HepG2 (cell line): ENCODE measurements at regions not wholly inside any gene's neighbourhood (a gene's known extent, or its start where the extent isn't known, plus 50 kb on each side); places are given as distances from the start of the nearest gene placed in this dataset.

Source experiments
- ARNT ChIP-seq: fragments of 450-650 bp; IDR thresholded peaks from 2 replicates; pipeline ENCODE4 v1.6.1; 2017
- ATM ChIP-seq: fragments of 450-650 bp; IDR thresholded peaks from 2 replicates; pipeline ENCODE4 v1.7.1; 2017; ENCODE audit warnings: mild to moderate bottlenecking, borderline replicate concordance
- CREBL2 ChIP-seq: sonication (generic); formaldehyde crosslinking; IDR thresholded peaks from 2 replicates; pipeline ENCODE4 v1.8.1; 2023; ENCODE audit warnings: missing genetic modification reagents, mild to moderate bottlenecking, borderline replicate concordance
- KMT2B ChIP-seq: IDR thresholded peaks from 2 replicates; pipeline ENCODE4 v1.6.1; 2016; ENCODE audit warnings: missing genetic modification reagents, missing compliant biosample characterization
- NAIF1 ChIP-seq: sonication (generic); formaldehyde crosslinking; IDR thresholded peaks from 2 replicates; pipeline ENCODE4 v1.5.0; 2020; ENCODE audit warnings: mild to moderate bottlenecking, missing genetic modification reagents, borderline replicate concordance
- SNAI1 ChIP-seq: sonication (generic); formaldehyde crosslinking; IDR thresholded peaks from 2 replicates; pipeline ENCODE4 v1.5.0; 2020; ENCODE audit warnings: mild to moderate bottlenecking, missing genetic modification reagents, borderline replicate concordance
- SSRP1 ChIP-seq: IDR thresholded peaks from 2 replicates; pipeline ENCODE4 v1.6.1; 2016; ENCODE audit warnings: control low read depth
- TCF7L2 ChIP-seq: IDR thresholded peaks from 2 replicates; pipeline ENCODE4 v1.6.1; 2011; ENCODE audit warnings: mild to moderate bottlenecking, low read depth, low read length, moderate library complexity
- TEAD2 ChIP-seq: sonication (generic); formaldehyde crosslinking; IDR thresholded peaks from 2 replicates; pipeline ENCODE4 v1.9.0; 2021; ENCODE audit warnings: missing genetic modification reagents
- ZNF160 ChIP-seq: sonication (generic); formaldehyde crosslinking; IDR thresholded peaks from 2 replicates; pipeline ENCODE4 v1.8.0; 2022; ENCODE audit warnings: mild to moderate bottlenecking, inconsistent platforms, missing genetic modification reagents
- ZNF225 ChIP-seq: sonication (generic); formaldehyde crosslinking; IDR thresholded peaks from 2 replicates; pipeline ENCODE4 v1.4.0; 2020; ENCODE audit warnings: mild to moderate bottlenecking, missing genetic modification reagents
- ZNF329 ChIP-seq: sonication (generic); formaldehyde crosslinking; IDR thresholded peaks from 2 replicates; pipeline ENCODE4 v1.9.0; 2021; ENCODE audit warnings: low read depth, mild to moderate bottlenecking, missing genetic modification reagents
- ZNF382 ChIP-seq: sonication (generic); formaldehyde crosslinking; IDR thresholded peaks from 2 replicates; pipeline ENCODE4 v1.5.0; 2020; ENCODE audit warnings: missing genetic modification reagents, mild to moderate bottlenecking, borderline replicate concordance
- ZNF629 ChIP-seq: sonication (generic); formaldehyde crosslinking; conservative IDR thresholded peaks from 2 replicates; pipeline ENCODE4 v1.5.0; 2020; ENCODE audit warnings: missing genetic modification reagents
- ZNF670 ChIP-seq: sonication (generic); formaldehyde crosslinking; IDR thresholded peaks from 2 replicates; pipeline ENCODE4 v1.8.0; 2022; ENCODE audit warnings: mild to moderate bottlenecking, missing genetic modification reagents, borderline replicate concordance
- ZNF724P ChIP-seq: sonication (generic); formaldehyde crosslinking; IDR thresholded peaks from 2 replicates; pipeline ENCODE4 v1.8.0; 2022; ENCODE audit warnings: missing genetic modification reagents, borderline replicate concordance
- ZNF788 ChIP-seq: sonication (generic); formaldehyde crosslinking; IDR thresholded peaks from 2 replicates; pipeline ENCODE4 v1.5.0; 2020; ENCODE audit warnings: mild to moderate bottlenecking, missing genetic modification reagents, borderline replicate concordance
- ZNF878 ChIP-seq: sonication (generic); formaldehyde crosslinking; IDR thresholded peaks from 2 replicates; pipeline ENCODE4 v1.8.1; 2023; ENCODE audit warnings: mild to moderate bottlenecking, missing genetic modification reagents, moderate library complexity
- TF ChIP-seq, protein P1 (sequence below), 2 experiments: sonication (generic) in 1 of 2; formaldehyde crosslinking in 1 of 2; IDR thresholded peaks; 2 replicates each; pipeline versions ENCODE4 v1.4.0 to v1.6.1; 2016 to 2020; ENCODE audit warnings: borderline replicate concordance in 1 of 2, low read depth in 1 of 2, mild to moderate bottlenecking in 1 of 2, missing genetic modification reagents in 1 of 2
- TF ChIP-seq, protein P2 (sequence below): sonication (generic); formaldehyde crosslinking; IDR thresholded peaks from 2 replicates; pipeline ENCODE4 v1.8.1; 2023; ENCODE audit warnings: mild to moderate bottlenecking, moderate library complexity, missing genetic modification reagents
- TF ChIP-seq, protein P3 (sequence below), 2 experiments: IDR thresholded peaks; 2 replicates each; pipeline ENCODE4 v1.6.1; 2011 to 2012; ENCODE audit warnings: low read length in 2 of 2, borderline replicate concordance in 1 of 2, low read depth in 1 of 2, mild to moderate bottlenecking in 1 of 2, moderate library complexity in 1 of 2

- TF ChIP-seq ZNF670 = no peak
- TF ChIP-seq, protein P1, sequence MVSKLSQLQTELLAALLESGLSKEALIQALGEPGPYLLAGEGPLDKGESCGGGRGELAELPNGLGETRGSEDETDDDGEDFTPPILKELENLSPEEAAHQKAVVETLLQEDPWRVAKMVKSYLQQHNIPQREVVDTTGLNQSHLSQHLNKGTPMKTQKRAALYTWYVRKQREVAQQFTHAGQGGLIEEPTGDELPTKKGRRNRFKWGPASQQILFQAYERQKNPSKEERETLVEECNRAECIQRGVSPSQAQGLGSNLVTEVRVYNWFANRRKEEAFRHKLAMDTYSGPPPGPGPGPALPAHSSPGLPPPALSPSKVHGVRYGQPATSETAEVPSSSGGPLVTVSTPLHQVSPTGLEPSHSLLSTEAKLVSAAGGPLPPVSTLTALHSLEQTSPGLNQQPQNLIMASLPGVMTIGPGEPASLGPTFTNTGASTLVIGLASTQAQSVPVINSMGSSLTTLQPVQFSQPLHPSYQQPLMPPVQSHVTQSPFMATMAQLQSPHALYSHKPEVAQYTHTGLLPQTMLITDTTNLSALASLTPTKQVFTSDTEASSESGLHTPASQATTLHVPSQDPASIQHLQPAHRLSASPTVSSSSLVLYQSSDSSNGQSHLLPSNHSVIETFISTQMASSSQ (IDR thresholded peaks at IDR 0.05; ENCODE audit: low read depth) = no peak
- TF ChIP-seq, protein P1 (CRISPR knock-in tag; IDR thresholded peaks at IDR 0.05; ENCODE audit: borderline replicate concordance) = peak; percentile 46; the same call in 1 of the 2 replicates
- no peak for TF ChIP-seq CREBL2
- 0 out of 2 replicates have a peak, but pooled peaks have one; percentile 41 for TF ChIP-seq ZNF724P (CRISPR knock-in tag)
- peak; percentile 82 for TF ChIP-seq KMT2B (CRISPR knock-in tag)
- peak; percentile 60; the same call in 1 of the 2 replicates for TF ChIP-seq ZNF788
- TF ChIP-seq ZNF878 (CRISPR knock-in tag) = no peak
- TF ChIP-seq SNAI1 = no peak; the same call in 1 of the 2 replicates
- TF ChIP-seq SSRP1 (CRISPR knock-in tag) = peak; percentile 12; the same call in 1 of the 2 replicates
- no peak for TF ChIP-seq ATM
- no peak for TF ChIP-seq TEAD2 (CRISPR knock-in tag)
- TF ChIP-seq, protein P2, sequence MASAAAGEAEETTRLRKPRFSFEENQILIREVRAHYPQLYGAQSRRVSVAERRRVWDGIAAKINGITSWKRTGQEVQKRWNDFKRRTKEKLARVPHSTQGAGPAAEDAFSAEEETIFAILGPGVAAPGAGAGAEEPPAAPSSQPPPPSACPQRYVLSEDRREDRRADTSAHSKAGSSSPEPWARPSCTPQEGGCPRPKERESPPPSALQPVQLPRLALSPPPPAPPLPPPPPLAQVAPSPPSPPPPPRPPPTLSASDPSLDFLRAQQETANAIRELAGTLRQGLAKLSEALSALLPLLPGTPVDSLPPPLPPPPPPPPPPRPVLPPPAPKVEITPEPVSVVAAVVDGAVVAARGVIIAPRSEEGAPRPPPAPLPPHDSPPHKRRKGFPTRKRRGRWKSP (CRISPR knock-in tag) = 0 out of 2 replicates have a peak, but pooled peaks have one; percentile 48
- no peak for TF ChIP-seq ARNT
- TF ChIP-seq, protein P3, sequence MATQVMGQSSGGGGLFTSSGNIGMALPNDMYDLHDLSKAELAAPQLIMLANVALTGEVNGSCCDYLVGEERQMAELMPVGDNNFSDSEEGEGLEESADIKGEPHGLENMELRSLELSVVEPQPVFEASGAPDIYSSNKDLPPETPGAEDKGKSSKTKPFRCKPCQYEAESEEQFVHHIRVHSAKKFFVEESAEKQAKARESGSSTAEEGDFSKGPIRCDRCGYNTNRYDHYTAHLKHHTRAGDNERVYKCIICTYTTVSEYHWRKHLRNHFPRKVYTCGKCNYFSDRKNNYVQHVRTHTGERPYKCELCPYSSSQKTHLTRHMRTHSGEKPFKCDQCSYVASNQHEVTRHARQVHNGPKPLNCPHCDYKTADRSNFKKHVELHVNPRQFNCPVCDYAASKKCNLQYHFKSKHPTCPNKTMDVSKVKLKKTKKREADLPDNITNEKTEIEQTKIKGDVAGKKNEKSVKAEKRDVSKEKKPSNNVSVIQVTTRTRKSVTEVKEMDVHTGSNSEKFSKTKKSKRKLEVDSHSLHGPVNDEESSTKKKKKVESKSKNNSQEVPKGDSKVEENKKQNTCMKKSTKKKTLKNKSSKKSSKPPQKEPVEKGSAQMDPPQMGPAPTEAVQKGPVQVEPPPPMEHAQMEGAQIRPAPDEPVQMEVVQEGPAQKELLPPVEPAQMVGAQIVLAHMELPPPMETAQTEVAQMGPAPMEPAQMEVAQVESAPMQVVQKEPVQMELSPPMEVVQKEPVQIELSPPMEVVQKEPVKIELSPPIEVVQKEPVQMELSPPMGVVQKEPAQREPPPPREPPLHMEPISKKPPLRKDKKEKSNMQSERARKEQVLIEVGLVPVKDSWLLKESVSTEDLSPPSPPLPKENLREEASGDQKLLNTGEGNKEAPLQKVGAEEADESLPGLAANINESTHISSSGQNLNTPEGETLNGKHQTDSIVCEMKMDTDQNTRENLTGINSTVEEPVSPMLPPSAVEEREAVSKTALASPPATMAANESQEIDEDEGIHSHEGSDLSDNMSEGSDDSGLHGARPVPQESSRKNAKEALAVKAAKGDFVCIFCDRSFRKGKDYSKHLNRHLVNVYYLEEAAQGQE (IDR thresholded peaks at IDR 0.05; ENCODE audit: borderline replicate concordance in 1 of 2, low read depth in 1 of 2, low read length in 2 of 2) = peak in 1 of 2 experiments; percentile 44; a peak in 1 of 4 replicates
- no peak for TF ChIP-seq TCF7L2
- no peak for TF ChIP-seq ZNF629 (CRISPR knock-in tag)
- TF ChIP-seq ZNF225 (CRISPR knock-in tag) = no peak; the same call in 1 of the 2 replicates
- TF ChIP-seq ZNF160 (CRISPR knock-in tag) = no peak
- TF ChIP-seq NAIF1 (CRISPR knock-in tag) = no peak
- TF ChIP-seq ZNF329 (CRISPR knock-in tag) = peak; percentile 90
- TF ChIP-seq ZNF382 (CRISPR knock-in tag) = no peak
Measured at GRCh38 chr2:134119713-134120405, 134.0 kb upstream of the MGAT5 start (continued).
